Gastroesophageal sphincter (tissue), 3 donors: ENCODE measurements at regions not wholly inside any gene's neighbourhood (a gene's known extent, or its start where the extent isn't known, plus 50 kb on each side); places are given as distances from the start of the nearest gene placed in this dataset.

Source experiments
- CTCF ChIP-seq, 4 experiments: fragments of 200-600 bp in 2 of 4; fragments of 450-650 bp in 2 of 4; sonication (generic) in 1 of 4; IDR thresholded peaks; one replicate each; pipeline ENCODE4 v1.5.1; 2017 to 2019; ENCODE audit warnings: antibody characterized with exemption in 4 of 4, mild to moderate bottlenecking in 2 of 4, moderate library complexity in 2 of 4
- POLR2A ChIP-seq, 2 donors: fragments of 450-650 bp; IDR thresholded peaks; one replicate each; pipeline ENCODE4 v1.6.1; 2017; ENCODE audit warnings: antibody characterized with exemption in 2 of 2, mild to moderate bottlenecking in 2 of 2, moderate library complexity in 1 of 2
- POLR2AphosphoS5 ChIP-seq: sonication (generic); formaldehyde crosslinking; IDR thresholded peaks from one replicate; pipeline ENCODE4 v1.6.1; 2017; ENCODE audit warnings: antibody characterized with exemption

DNA sequence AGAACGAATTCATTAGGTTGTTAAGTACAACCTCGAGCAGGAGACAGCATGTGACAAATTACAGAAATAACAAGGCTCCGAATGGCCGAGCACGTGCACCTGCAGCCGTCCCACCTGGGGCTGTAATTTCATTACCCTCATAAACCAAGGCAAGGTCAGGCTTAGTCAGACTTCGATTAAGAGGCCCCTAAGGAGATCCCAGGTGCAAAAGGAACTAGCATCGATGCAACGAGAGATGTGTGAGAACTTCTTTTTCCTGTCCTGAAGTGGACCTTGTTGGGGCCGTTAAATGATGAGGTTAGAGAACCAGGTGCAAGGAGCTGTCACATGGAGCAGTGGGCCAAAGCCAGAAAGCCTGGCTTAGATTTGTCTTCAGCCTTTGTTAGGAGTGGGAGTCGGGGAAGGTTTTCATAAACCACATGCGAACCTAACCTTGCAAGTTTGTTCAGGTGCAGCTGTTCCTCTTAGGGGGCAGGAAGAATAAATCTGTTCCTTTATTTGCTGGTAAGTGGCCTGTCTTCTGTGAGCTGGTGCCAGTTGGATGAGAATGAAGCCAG lies 559.9 kb upstream of the MCTP2 start:
- no peak for TF ChIP-seq CTCF (IDR thresholded peaks at IDR 0.05)
- no peak for TF ChIP-seq POLR2A (IDR thresholded peaks at IDR 0.05)
- TF ChIP-seq POLR2AphosphoS5 = no peak
